DMS53 (cell line): ENCODE measurements at regions not wholly inside any gene's neighbourhood (a gene's known extent, or its start where the extent isn't known, plus 50 kb on each side); places are given as distances from the start of the nearest gene placed in this dataset.

Experiments used
- DNase-seq: peaks from one replicate; lab custom pipeline; 2025; lab: John Stamatoyannopoulos, UW

- DNase-seq, result no peak
Measured at GRCh38 chr4:45646885-45647590, 476.8 kb downstream of the GABRG1 start.

- DNase-seq, result no peak
Measured at GRCh38 chr4:45640281-45640680, 483.6 kb downstream of the GABRG1 start.

GRCh38 chr4:45638641-45639040, 485.2 kb downstream of the GABRG1 start:
- DNase-seq, result no peak

DNA sequence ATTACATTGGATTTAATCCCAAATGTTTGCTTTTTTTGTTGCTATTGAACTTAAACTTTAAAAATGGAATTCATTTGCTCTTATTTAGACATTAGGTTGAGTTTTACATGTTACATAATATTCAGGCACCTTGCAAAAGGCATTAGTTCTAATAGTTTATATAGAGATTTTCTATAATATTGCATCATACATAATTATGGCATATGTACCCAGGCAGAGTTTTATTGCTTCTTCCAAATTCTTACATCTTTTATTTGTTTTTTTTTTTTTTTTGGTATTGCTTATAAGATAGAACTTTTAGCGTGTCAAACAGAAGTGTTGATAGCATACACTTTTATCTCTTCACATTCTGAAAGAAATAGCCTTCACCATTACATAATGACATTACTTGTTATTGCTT, 487.7 kb downstream of the GABRG1 start:
- no peak for DNase-seq

DNA sequence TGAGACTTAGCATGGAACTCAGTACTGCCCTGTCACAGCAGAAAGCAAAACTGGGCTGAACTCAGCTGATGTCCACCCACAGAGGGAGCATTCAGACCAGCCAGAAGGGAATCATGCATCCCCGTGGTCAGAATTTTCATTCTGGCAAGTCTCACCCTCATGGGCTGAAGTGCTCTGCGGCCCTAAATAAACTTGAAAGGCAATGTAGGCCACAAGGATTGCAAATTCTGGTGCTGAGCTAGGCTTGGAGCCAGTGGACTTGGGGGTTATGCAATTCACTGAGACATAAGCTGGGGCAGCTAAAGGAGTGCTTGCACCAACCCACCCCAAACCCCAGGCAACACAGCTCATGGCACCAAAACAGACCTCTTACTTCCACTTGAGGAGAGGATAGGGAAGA, 494.1 kb downstream of the GABRG1 start:
- DNase-seq, result no peak

- peak; percentile 43 for DNase-seq
Measured at GRCh38 chr4:45621971-45622370, 501.9 kb downstream of the GABRG1 start.

GRCh38 chr4:45620808-45621207, 503.0 kb downstream of the GABRG1 start:
- no peak for DNase-seq

GRCh38 chr4:45596379-45597101, 527.3 kb downstream of the GABRG1 start:
- no peak for DNase-seq

GRCh38 chr4:45580334-45580733, 543.5 kb downstream of the GABRG1 start:
- peak; percentile 27 for DNase-seq

GRCh38 chr4:45578874-45579273, 545.0 kb downstream of the GABRG1 start:
- DNase-seq, result no peak

DNA sequence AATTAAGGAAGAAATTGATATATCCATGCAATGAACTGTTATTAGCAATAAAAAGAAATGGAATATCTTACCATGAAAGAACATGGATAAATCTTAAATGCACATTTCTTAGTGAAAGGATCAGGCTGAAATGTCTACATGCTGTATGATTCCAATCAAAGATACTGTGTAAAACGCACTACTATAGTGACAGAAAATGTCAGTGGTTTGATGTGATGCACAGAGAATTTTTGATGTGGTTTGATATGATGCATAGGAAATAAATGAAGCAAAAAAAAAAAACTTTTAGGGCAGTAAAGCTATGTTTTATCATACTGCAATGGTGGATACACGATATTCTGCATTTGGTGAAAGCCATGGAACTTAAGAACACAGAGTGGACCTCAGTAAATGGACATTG, 547.6 kb downstream of the GABRG1 start:
- no peak for DNase-seq

DNA sequence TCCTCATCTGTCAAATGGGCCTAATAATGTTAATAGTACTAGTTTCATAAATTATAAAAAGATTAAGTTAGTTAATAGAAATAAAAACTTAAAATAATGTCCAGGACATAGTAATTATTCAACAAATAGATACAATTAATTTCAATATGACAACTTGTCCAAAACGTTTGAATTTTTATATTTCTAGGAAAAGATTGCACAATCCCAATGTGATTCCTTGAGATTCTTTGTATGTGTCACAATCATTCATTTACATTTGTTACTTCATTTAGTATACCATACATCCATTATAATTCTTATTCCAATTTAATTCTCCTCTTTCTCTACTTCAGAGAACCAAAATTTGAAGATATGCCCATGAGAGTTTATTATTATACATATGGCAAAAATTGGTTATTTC, 554.2 kb downstream of the GABRG1 start:
- no peak for DNase-seq

DNA sequence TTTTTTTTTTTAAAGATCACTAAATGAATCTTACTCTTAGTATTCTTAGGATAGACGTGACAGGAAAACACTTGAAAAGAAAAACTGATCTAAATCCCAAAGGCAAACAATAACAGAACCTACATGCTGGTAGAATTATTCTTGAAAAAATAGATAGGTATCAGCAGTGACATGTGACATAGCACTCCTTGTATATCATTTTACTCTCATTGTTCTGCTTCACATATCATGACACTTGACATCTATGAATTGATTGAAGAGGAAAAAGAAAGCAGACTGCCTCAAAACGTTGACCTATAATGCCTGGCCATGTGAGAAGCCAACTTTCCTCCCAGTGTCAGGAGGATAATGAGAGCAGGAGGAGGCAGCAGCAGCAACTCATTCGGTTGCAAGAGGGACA, 555.2 kb downstream of the GABRG1 start:
- DNase-seq, result peak; percentile 68

GRCh38 chr4:45566896-45567603, 556.8 kb downstream of the GABRG1 start:
- no peak for DNase-seq

- DNase-seq, result no peak
Measured at GRCh38 chr4:45554423-45554822, 569.4 kb downstream of the GABRG1 start.

- DNase-seq, result peak; percentile 22
Measured at GRCh38 chr4:45550766-45551366, 573.0 kb downstream of the GABRG1 start.

- DNase-seq, result no peak
Measured at GRCh38 chr4:45539142-45539814, 584.6 kb downstream of the GABRG1 start.

DNA sequence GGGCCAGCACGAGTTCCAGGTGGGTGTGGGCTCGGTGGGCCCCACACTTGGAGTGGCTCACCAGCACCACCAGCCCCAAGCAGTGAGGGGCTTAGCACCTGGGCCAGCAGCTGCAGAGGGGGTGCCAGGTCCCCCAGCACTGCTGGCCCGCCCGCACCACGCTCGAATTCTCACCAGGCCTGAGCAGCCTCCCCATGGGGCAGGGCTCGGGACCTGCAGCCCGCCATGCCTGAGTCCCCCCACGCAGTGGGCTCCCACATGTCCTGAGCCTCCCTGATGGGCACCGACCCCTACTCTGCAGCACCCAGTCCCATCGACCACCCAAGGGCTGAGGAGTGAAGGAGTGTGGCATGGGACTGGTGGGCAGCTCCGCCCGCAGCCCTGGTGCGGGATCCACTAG, 593.4 kb downstream of the GABRG1 start:
- no peak for DNase-seq

- no peak for DNase-seq
Measured at GRCh38 chr4:45527160-45527559, 596.7 kb downstream of the GABRG1 start.

- DNase-seq, result no peak
Measured at GRCh38 chr4:45518832-45519231, 605.0 kb downstream of the GABRG1 start.

DNA sequence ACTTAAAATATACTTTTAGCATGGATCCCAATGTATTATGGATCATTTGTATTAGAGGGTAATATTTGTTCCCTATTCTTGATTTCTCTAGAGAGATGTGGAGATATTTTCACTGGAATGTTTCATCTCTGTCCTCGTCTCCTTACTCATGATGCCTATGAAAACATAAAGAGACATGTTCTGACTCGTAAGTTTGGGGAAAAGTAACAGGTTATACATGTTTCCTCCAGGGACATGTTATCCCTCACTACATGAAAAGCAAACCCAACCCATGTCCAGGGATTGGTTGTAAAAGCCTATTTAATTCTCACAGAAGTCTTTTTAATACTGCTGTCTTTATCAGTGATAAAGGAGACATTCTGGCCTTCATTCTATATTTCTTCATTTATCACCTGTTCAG, 621.4 kb downstream of the GABRG1 start:
- no peak for DNase-seq

GRCh38 chr4:45484740-45485139, 639.1 kb downstream of the GABRG1 start:
- DNase-seq, result no peak
